C4-2B (cell line): ENCODE measurements at regions not wholly inside any gene's neighbourhood (a gene's known extent, or its start where the extent isn't known, plus 50 kb on each side); places are given as distances from the start of the nearest gene placed in this dataset.

Source experiments
- H3K27ac ChIP-seq: fragments of 450-650 bp; 2 replicates; pipeline ENCODE4 v1.5.1; 2017
- ZFX ChIP-seq: fragments of 450-650 bp; IDR thresholded peaks from 2 replicates; pipeline ENCODE4 v1.6.1; 2017
- TF ChIP-seq, protein P1 (sequence below): fragments of 450-650 bp; conservative IDR thresholded peaks from 2 replicates; pipeline ENCODE4 v1.5.1; 2017; ENCODE audit warnings: mild to moderate bottlenecking

- H3K27ac ChIP-seq = no peak overlapping the region
- no peak for TF ChIP-seq ZFX
- TF ChIP-seq, protein P1, sequence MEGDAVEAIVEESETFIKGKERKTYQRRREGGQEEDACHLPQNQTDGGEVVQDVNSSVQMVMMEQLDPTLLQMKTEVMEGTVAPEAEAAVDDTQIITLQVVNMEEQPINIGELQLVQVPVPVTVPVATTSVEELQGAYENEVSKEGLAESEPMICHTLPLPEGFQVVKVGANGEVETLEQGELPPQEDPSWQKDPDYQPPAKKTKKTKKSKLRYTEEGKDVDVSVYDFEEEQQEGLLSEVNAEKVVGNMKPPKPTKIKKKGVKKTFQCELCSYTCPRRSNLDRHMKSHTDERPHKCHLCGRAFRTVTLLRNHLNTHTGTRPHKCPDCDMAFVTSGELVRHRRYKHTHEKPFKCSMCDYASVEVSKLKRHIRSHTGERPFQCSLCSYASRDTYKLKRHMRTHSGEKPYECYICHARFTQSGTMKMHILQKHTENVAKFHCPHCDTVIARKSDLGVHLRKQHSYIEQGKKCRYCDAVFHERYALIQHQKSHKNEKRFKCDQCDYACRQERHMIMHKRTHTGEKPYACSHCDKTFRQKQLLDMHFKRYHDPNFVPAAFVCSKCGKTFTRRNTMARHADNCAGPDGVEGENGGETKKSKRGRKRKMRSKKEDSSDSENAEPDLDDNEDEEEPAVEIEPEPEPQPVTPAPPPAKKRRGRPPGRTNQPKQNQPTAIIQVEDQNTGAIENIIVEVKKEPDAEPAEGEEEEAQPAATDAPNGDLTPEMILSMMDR = no peak
Observed at GRCh38 chr2:176680916-176681516, 411.8 kb downstream of the MTX2 start.

GRCh38 chr2:176681584-176682115, 412.4 kb downstream of the MTX2 start:
- TF ChIP-seq ZFX = no peak
- TF ChIP-seq, protein P1 = no peak
- H3K27ac ChIP-seq = no peak overlapping the region

GRCh38 chr2:176682278-176682677, 413.0 kb downstream of the MTX2 start:
- no peak for TF ChIP-seq ZFX
- TF ChIP-seq, protein P1 = no peak
- no peak overlapping the region for H3K27ac ChIP-seq

DNA sequence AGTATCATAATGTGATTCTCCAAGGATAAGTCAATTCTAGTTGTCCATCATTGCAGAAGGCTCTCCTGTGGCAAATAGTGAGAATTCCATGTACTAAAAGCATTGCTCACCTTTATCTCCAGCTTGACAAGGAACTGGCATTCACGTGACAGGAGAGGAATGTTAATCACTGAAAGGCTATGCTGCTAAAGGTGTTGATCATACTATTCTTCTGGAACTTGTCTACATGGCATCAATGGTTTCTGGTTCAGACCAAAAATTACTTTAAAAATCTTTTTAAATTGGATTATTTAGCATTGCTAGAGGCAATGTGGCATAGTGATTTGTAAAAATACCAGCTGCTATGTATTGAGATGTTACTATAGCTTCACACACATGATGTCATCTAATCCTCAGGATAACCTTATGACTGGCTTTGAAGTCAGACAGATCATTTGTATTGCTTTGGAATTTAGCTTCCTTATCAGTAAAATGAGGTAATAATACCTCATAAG, 414.4 kb downstream of the MTX2 start:
- TF ChIP-seq, protein P1 = no peak
- TF ChIP-seq ZFX = no peak
- no peak overlapping the region for H3K27ac ChIP-seq

DNA sequence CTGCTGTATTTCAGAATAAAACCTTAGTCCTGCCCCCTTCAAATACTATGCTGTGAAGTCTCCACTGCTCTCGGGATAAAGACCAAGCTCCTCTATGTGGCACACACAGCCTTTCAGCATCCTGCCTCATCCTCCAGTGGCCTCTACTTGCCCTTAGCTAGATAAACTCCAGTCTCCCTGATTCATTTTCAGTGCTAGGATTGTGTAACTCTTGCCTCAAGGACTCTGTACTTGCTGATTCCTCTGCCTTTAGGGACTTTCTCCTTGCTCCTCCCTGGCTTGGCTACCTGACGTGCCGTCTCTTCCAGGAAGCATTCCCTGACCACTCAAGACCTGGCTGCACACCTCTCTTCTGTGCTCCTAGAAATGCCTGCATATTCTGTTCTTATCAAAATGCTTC, 416.7 kb downstream of the MTX2 start:
- no peak overlapping the region for H3K27ac ChIP-seq
- TF ChIP-seq ZFX = no peak
- TF ChIP-seq, protein P1 = no peak

DNA sequence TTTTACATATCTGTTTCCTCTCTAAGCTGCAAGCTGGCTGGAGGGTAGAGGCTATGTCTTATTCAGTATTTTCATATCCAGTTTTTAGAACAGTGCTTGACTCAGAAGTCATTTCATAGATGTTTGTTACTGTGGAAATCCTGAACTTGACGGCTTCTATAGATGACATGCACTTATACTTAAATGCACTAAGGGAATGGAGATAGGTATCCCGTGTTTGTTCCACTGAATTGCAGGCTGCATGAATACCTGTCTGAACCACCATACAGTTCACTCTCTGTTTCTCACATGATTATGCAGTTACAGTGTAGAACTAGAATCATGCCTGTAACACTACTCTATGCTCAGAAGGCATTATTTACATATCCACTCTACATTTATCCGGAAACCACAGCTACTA, 417.1 kb downstream of the MTX2 start:
- no peak for TF ChIP-seq ZFX
- TF ChIP-seq, protein P1 = no peak
- H3K27ac ChIP-seq = no peak overlapping the region

- no peak overlapping the region for H3K27ac ChIP-seq
- TF ChIP-seq ZFX = no peak
- TF ChIP-seq, protein P1 = no peak
Observed at GRCh38 chr2:176687342-176687741, 418.1 kb downstream of the MTX2 start.
